ENCODE measurements at regions not wholly inside any gene's neighbourhood (a gene's known extent, or its start where the extent isn't known, plus 50 kb on each side); places are given as distances from the start of the nearest gene placed in this dataset.

DNA sequence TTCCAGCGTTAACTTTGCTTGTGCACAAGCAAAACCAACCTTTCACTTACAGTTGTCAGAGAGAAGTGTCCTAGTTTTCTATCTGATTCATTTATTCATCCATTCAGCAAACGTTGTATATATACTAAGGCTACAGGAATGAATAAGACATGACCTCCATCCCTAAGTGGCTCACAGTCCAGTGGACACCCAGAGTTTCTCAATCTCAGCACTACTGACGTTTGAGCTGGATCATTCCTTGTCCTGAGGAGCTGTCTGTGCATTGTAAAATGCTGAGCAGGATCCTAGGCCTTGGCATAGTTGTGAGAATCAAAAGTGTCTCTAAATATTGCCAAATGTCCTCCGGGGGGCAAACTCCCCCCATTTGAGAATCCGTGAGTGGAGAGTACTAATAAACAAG, 166.7 kb upstream of the PRKCQ start:
- Histone ChIP-seq H4K20me1 (ENCODE audit: low read length) (no peaks in the 10 kb centered on the region), H3K4me1 (ENCODE audit: insufficient read depth, low read length) (peaks cover 4% of the 10 kb centered on the region; the same call in 1 of the 2 replicates), H2AFZ (ENCODE audit: low read length) (no peak overlapping the region), H3F3A (ENCODE audit: low read length, unreplicated experiment) (no peaks in the 10 kb centered on the region), H3K9me2 (replicated peaks; ENCODE audit: low read length) (no peaks in the 10 kb centered on the region), H3K36me3 (ENCODE audit: low read depth, low read length) (no peaks in the 10 kb centered on the region), H3K4me2 (ENCODE audit: low read length) (no peak overlapping the region), H3K27me3 (ENCODE audit: low read length) (no peaks in the 10 kb centered on the region), H3K27ac (ENCODE audit: low read length) (no peak overlapping the region), H3K9me3 (ENCODE audit: low read length) (no peaks in the 10 kb centered on the region), H3K79me2 (ENCODE audit: low read length) (no peaks in the 10 kb centered on the region), H3K9ac (ENCODE audit: low read length) (no peak overlapping the region), H3K4me3 (ENCODE audit: low read length) (no peak overlapping the region)
- intact Hi-C loops (cut with micrococcal nuclease), result no loop called here
- ATAC-seq (no peak), DNase-seq (no peak)
- BruUV-seq (replicated peaks), result no TSS peak
- CTCF ChIA-PET, result no interaction called here
- no peak for TF ChIP-seq EZH2 (IDR thresholded peaks at IDR 0.05; ENCODE audit: low read length, unreplicated experiment)
- no peak for TF ChIP-seq CTCF (conservative IDR thresholded peaks at IDR 0.05; ENCODE audit: low read depth, low read length)
- TF ChIP-seq EZH2phosphoT487 (IDR thresholded peaks at IDR 0.05; ENCODE audit: borderline replicate concordance, low read length), result no peak
- POLR2A ChIA-PET (ENCODE audit: unreplicated experiment), result no interaction called here

DNA sequence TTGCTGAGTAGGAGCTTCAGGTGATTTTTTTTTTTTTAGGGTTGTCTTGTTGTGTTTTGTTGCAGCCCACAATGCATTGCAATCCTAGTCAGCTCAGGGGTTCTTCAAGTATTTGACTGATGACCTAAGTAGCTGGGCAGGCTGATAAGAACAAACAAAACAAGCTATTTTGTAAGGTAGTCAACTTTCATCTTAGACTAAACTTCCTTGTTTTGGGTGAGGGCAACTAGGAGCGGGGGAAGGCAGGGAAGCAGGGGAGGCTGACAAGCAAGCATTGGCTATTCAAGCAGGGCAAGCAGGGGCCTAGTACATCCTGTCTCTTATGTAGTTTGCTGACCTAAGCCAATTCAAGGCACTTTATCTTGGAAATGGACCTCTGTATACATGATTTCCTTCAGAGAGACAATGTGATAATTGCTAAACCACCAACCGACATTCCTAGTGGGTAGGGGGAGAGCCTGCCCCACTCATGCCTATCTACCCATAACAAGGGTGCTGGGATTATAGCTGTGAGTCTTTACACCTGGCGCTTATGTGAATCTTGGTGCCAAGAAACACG, 163.3 kb upstream of the PRKCQ start:
- no peak overlapping the region for H3K27ac ChIP-seq (ENCODE audit: low read length)
- H3K4me2 ChIP-seq (ENCODE audit: low read length), result no peak overlapping the region
- no peaks in the 10 kb centered on the region for H4K20me1 ChIP-seq (ENCODE audit: low read length)
- TF ChIP-seq EZH2phosphoT487 (IDR thresholded peaks at IDR 0.05; ENCODE audit: borderline replicate concordance, low read length) (no peak), CTCF (conservative IDR thresholded peaks at IDR 0.05; ENCODE audit: low read depth, low read length) (no peak), EZH2 (IDR thresholded peaks at IDR 0.05; ENCODE audit: low read length, unreplicated experiment) (no peak)
- no peak for DNase-seq
- H3K4me1 ChIP-seq (ENCODE audit: insufficient read depth, low read length), result 0 out of 2 replicates have a peak, but pooled peaks cover under 1% of the 10 kb centered on the region
- intact Hi-C loops (cut with micrococcal nuclease), result no loop called here
- ATAC-seq, result no peak
- no peaks in the 10 kb centered on the region for H3K9me2 ChIP-seq (replicated peaks; ENCODE audit: low read length)
- H3K4me3 ChIP-seq (ENCODE audit: low read length), result no peak overlapping the region
- ChIA-PET CTCF (no interaction called here), POLR2A (ENCODE audit: unreplicated experiment) (no interaction called here)
- no peaks in the 10 kb centered on the region for H3K36me3 ChIP-seq (ENCODE audit: low read depth, low read length)
- H2AFZ ChIP-seq (ENCODE audit: low read length), result no peak overlapping the region
- H3K79me2 ChIP-seq (ENCODE audit: low read length), result no peaks in the 10 kb centered on the region
- no peaks in the 10 kb centered on the region for H3K9me3 ChIP-seq (ENCODE audit: low read length)
- no TSS peak for BruUV-seq (replicated peaks)
- no peaks in the 10 kb centered on the region for H3K27me3 ChIP-seq (ENCODE audit: low read length)
- H3K9ac ChIP-seq (ENCODE audit: low read length), result no peak overlapping the region
- no peaks in the 10 kb centered on the region for H3F3A ChIP-seq (ENCODE audit: low read length, unreplicated experiment)

DNA sequence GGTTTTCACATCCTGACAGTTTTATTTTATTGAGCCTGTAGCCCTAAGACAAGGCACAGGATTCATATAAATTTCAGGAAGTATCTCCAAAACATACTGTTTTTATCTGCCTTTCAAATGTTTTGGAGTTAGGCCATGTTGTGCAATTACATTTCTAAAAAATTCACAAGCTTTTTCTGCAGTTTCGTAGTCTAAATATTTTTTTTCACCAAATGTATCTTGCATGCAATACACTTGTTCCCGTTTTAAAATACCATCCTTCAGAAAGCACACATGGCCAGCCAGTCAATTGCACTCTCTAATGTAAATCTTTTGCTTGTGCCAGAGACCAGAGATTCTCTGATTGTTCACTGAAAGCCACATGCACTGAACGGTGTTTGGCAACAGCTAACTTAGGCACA, 161.5 kb upstream of the PRKCQ start:
- intact Hi-C loops (cut with micrococcal nuclease), result no loop called here
- BruUV-seq (replicated peaks), result no TSS peak
- ATAC-seq (no peak), DNase-seq (no peak)
- CTCF ChIA-PET, result no interaction called here
- Histone ChIP-seq H3K4me2 (ENCODE audit: low read length) (no peak overlapping the region), H3K79me2 (ENCODE audit: low read length) (peaks cover 7% of the 10 kb centered on the region; the same call in 1 of the 2 replicates), H3K27me3 (ENCODE audit: low read length) (no peaks in the 10 kb centered on the region), H3K36me3 (ENCODE audit: low read depth, low read length) (no peaks in the 10 kb centered on the region), H3K9me2 (replicated peaks; ENCODE audit: low read length) (no peaks in the 10 kb centered on the region), H4K20me1 (ENCODE audit: low read length) (no peaks in the 10 kb centered on the region), H3K4me1 (ENCODE audit: insufficient read depth, low read length) (peaks cover 4% of the 10 kb centered on the region), H3F3A (ENCODE audit: low read length, unreplicated experiment) (no peaks in the 10 kb centered on the region), H3K4me3 (ENCODE audit: low read length) (no peak overlapping the region), H3K27ac (ENCODE audit: low read length) (no peak overlapping the region), H3K9me3 (ENCODE audit: low read length) (no peaks in the 10 kb centered on the region), H3K9ac (ENCODE audit: low read length) (no peak overlapping the region), H2AFZ (ENCODE audit: low read length) (no peak overlapping the region)
- no peak for TF ChIP-seq EZH2phosphoT487 (IDR thresholded peaks at IDR 0.05; ENCODE audit: borderline replicate concordance, low read length)
- TF ChIP-seq CTCF (conservative IDR thresholded peaks at IDR 0.05; ENCODE audit: low read depth, low read length), result no peak
- TF ChIP-seq EZH2 (IDR thresholded peaks at IDR 0.05; ENCODE audit: low read length, unreplicated experiment), result no peak
- POLR2A ChIA-PET (ENCODE audit: unreplicated experiment), result no interaction called here
